GM18519 (cell line): ENCODE measurements at regions not wholly inside any gene's neighbourhood (a gene's known extent, or its start where the extent isn't known, plus 50 kb on each side); places are given as distances from the start of the nearest gene placed in this dataset.
"Not testable (repeated sequence)": the region's sequence is repeated elsewhere in the genome, so short reads cannot be mapped to it uniquely, and the experiment has no call there.

Source experiments
- ATAC-seq: cut with Tn5 transposase; IDR thresholded peaks from one replicate; pipeline ENCODE4 v1.9.1; 2021; ENCODE audit warnings: mild to moderate bottlenecking, moderate library complexity; ENCODE audit not compliant: unreplicated experiment, low FRiP score

DNA sequence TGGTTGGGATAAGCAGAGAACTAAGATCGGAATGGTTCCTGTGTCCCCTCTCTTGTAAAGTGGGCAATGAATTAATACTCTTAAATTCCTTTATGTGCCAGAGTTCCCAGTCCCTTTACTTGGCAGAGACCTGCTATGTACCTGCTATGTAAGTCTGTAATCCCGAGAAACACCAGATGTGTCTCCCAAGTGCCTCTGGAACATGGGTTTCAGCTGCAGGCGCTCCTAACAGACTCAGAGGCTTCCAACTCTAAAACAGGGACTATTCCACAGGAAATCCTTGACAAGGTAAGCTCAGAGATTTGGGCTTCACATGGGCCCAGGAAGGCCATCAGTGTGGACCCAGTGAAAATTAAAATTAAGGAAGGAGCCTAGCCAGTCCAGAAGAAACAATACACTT, 117.7 kb upstream of the PLCL2 start:
- no peak for ATAC-seq

DNA sequence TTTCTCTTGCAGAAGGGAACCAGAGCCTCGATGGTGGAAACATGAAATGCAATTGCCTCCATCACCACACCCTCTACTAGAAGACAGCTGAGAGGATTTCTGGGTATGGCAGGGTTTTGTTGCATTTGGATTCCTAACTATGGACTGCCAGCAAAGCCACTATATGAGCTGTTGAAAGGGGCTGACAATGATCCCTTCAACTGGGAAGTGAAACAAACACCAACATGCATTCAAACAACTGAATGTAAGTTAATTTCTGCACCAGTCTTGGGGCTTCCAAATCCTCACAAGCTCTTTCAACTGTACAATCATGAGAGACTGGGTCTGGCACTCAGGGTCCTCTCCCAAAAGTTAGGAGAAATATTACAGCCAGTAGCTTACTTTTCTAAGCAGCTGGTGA, 116.7 kb upstream of the PLCL2 start:
- no peak for ATAC-seq

DNA sequence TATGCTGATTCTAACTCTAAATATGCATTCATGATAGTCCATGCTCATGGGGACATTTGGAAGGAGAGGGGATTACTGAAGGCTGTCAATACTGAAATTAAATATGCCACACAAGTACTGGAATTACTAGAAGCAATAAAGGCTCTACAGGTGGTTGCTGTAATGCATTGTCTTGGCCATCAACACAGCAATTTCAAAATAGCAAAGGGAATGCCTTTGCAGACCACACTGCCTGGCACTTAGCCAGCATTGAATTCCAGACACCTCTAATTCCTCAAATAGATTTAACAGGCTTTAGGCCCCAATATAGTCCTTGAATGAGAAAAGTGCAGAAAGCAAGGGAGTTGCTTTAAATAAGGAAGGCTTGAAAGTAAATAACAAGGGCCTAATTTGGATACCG, 115.8 kb upstream of the PLCL2 start:
- no peak for ATAC-seq

DNA sequence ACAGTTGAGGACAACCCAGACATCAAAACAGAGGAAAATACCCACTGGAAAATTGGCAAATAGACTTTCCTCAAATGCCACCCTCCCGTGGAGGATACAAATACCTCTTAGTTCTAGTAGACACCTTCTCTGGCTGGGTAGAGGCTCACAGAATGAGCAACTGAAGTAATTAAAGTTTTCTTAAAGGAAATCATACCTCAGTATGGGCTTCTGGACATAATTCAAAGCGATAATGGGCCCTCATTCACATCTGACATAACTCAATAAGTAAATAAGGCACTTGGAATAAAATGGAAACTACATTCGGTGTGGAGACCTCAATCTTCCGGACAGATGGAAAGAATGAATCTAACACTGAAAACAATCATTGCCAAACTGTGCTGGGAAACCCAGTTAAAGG, 115.2 kb upstream of the PLCL2 start:
- no peak for ATAC-seq

DNA sequence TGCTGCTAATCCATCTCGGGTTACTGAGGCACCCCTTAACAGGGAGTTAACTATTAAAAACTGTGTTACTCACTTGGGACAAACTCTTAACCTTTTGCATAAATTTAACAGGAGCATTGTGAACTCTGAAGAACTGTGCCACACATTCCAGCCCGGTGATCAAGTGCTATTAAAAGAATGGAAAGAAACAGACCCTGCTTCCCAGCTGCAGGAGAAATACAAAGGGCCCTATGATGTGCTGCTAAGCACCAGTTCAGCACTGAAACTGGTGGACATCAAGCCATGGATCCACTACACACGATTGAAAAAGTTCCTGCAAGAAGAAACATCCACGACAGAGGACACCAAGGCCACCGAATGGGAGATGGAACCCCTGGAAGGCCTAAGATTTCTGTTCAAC, 114.7 kb upstream of the PLCL2 start:
- ATAC-seq: no peak

DNA sequence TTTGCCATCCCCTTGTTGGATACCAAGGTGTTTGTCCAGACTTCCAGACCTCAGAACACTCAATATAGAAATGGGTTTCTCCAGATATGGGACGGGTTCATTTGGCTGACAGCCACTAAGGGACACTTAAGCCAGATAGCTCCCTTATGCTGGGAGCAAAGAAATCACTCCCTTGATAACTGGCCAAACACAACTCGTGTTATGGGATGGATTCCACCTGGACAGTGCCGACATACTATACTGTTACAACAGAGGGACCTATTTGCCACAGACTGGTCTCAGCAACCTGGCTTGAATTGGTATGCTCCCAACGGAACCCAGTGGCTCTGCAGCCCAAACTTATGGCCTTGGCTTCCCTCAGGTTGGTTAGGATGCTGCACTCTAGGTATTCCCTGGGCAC, 114.0 kb upstream of the PLCL2 start:
- ATAC-seq: no peak

DNA sequence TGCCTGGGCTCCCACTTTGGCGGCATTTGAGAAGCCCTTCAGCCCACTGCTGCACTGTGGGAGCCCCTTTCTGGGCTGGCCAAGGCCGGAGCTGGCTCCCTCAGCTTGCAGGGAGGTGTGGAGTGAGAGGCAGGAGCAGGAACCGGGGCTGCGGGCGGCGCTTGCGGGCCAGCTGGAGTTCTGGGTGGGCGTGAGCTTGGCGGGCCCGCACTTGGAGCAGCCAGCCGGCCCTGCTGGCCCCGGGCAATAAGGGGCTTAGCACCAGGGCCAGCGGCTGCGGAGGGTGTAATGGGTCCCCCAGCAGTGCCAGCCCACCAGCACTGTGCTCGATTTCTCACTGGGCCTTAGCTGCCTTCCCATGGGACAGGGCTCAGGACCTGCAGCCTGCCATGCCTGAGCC, 111.2 kb upstream of the PLCL2 start:
- not testable (repeated sequence) for ATAC-seq

DNA sequence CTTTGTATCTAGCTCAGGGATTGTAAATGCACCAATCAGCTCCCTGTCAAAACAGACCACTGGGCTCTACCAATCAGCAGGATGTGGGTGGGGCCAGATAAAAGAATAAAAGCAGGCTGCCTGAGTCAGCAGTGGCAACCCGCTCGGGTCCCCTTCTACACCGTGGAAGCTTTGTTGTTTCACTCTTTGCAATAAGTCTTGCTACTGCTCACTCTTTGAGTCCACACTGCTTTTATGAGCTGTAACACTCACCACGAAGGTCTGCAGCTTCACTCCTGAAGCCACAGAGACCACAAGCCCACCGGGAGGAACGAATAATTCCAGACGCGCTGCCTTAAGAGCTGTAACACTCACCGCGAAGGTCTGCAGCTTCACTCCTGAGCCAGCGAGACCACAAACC, 110.2 kb upstream of the PLCL2 start:
- not testable (repeated sequence) for ATAC-seq

DNA sequence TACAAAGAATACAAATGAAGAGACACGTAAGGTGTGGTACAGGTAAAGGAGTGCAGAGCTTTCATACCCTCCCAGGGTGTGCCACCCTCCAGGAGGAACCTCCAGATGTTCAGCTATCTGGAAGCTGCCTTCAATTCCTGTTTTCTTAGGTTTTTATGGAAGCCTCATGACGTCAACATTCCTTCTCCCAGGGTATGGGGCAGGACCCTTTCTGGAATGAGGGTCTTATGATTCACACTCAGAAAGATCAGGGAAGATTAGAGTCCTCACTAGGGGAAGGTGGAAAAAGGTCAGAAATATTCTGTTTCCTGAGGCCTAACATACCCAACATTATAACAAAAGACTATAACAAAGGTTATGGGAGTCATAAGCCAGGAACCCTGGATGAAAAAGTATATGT, 99.8 kb upstream of the PLCL2 start:
- no peak for ATAC-seq

DNA sequence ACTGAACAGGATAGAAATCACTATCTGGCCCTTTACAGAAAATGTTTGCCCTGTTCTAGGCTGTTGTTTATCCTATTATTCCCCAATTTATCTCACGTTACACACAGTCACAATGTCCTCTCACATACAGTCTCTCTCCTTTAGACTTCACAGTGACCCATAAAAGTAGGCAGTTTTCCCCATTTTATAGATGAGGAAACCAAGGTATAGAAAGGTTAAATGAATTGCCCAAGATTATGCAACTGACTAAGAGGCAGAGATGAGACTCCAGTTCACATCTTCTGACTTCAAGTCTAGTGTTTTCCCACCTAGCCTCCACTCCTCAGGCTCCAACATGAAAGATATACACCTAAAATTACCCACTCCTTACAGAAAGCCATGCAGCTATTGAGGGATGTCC, 99.3 kb upstream of the PLCL2 start:
- no peak for ATAC-seq

DNA sequence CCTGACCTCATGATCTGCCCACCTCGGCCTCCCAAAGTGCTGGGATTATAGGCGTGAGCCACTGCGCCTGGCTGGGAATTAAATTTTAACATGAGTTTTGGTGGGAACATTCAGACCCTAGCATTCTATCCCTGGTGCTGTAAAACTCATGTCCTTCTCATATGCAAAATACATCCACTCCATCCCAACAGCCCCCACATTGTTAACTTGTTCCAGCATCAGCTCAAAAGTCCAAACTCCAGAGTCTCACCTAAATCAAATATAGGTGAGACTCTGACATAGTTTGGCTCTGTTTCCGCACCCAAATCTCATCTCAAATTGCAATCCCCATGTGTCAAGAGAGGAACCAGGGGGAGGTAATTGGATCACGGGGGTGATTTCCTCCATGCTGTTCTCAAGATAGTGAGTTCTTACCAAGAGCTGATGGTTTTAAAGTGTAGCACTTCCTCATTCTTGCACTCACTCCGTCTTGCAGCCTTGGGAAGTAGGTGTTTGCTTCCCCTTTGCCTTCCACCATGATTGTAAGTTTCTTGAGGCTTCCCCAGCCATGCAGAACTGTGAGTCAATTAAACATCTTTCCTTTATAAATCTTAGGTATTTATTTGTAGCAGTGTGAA, 96.2 kb upstream of the PLCL2 start:
- ATAC-seq: no peak

DNA sequence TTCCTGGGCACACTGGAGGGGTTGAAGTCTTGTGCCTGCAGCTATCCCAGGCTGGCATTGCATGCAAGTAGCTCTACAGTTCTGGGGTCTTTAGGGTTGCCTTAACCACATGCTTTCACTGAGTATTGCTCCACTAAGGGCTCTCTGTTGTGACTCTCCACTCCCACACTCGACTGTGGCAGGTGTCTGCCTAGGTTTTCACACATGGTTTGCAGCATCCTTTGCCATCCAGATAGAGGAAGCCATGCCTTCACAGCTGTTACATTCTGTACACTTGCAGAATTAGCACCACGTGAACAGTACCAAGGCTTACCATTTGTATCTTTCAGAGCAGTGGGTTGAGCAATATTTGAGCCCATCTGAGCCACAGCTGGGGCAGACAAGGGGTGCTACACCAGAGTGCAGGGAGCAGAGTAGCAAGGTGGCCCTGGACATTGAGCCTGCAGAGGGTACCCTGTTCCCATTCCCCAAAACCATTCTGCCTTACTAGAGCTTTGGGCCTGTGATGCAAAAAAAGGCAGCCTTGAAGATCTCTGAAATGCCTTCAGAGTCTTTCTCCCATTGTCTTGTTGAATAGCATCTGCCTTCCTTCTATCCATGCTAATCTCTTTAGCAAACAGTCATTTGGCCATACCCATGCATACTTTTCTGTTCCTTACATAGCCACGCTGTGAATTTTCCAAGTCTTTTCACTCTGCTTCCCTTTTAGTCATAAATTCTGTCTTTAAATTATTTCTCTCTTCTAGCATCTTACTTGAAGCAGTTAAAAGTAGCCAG, 95.2 kb upstream of the PLCL2 start:
- ATAC-seq: no peak

DNA sequence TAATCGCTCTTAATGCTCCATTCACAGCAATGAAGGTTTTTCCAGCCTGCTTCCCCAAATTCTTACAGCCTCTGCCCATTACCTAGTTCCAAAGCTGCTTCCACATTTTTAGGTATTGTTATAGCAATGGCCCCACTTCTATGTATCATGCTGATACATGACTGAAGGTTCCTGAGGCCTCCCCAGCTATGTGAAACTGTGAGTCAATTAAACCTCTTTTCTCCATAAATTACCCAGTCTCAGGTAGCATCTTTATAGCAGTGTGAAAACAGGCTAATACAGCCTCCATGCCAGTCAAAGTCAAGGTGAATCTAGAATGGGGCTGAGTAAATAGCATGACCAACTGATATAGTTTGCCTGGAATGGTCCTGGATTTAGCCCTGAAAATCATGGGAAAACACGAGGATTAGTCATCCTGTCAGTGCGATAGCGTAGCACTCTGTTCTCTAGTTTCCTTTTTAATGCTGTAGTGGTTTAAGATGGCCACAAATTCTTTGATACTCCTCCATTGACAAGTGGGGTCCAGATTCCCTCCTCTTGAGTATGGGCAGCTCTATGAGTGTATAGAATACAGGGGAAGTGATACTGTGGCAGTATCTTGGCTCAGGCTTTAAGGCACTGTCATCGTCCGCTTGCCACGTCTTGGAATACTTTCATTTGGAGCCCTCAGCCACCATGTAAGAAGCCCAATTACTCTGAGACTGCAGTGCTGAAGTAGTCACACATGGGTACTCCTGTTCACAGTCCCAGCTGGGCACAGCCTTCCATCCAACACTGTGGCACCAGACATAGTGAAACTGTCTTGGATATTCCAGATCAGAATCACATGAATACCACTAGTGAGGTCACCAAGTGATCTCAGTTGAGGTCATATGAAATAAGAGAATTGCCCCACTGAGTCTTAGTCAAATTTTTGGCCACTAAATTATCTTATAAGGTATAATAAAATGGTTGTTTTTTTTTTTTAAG, 94.0 kb upstream of the PLCL2 start:
- ATAC-seq: no peak

DNA sequence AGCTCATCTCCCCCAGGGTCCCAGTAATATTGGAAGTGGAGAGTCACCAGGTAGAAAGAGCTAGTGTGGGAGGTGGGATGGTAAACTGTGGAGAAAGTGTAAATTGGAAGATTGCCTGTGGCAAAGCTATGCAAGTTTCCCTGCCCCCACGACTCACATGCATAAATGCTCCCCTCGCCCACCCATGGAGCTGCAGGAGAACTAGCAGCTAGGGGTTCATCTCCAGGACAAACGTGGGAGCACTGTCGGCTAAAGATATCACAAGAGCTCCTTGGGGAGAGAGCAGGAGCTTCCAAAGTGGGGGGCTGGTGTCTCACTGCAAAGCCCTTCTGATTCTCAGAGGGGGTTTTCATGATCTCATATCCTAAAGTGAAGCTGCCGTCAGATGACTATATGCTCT, 91.4 kb upstream of the PLCL2 start:
- no peak for ATAC-seq

DNA sequence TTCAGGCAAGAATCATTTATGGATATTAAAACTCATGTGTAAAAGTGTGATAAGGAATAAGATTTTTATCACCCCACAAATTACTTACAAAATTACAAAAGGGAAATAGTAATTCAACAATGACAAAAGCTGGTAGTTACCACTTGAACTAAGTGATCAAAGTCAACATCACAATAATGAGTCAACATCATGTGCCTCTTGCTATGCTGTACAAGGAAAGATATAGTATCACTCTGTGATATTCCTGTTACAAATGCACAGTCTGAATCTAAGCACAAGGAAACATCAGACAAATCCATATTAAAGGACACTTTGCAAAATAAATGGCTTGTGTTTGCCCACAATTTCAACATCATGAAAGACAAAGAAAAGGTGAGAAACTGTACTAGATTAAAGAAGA, 90.5 kb upstream of the PLCL2 start:
- no peak for ATAC-seq

DNA sequence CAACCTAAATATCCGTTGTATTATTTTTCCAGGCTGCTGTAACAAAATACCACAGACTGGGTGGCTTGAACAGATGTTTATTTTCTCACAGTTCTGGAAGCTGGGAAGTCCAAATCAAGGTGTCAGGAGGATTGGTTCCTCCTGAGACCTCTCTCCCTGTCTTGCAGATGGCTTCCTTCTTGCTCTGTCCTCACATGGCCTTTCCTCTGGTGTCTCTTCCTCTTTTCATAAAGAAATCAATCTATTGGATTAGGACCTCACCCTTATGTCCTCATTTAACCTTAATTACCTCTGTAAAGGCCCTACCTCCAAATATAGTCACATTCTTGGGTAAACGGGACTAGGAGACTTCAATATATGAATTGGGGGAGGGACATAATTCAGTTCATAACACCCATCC, 89.2 kb upstream of the PLCL2 start:
- no peak for ATAC-seq

DNA sequence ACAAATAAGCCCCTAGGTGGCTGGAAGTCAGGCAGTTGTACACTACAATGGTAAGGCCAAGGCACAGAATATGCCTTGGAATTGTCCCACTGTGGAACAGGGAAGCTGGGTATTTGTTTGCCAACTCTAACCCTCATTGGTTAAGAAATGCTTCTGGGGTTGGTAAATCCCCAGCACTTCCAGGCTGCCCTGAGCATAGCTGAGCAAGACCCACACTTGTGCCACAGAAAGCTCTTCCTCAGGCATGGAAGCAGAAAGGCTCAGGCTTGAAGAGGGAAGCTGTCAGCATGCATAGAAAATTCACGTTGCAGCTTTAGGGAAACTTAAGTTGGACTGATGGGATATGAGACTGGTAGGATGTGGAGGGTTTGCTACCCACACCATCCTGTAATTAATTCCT, 86.9 kb upstream of the PLCL2 start:
- ATAC-seq: no peak

DNA sequence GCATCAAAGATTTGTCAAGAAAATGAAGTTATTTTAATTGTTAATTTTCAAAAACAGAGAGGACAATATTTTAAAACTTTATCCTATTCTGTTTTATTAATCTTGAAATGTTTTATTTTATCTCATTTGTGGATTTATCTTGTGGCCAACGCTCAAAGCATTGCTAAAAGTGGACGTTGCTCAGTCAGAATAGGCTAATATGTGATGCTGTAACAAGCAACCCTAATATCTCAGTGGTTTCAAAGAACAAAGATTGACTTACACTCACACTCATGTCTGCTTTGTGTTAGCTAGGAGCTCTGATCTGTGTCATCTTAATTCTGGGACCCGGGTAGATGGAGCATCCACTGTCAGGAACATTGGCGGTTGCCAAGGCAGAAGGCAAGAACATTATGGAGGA, 86.0 kb upstream of the PLCL2 start:
- no peak for ATAC-seq

DNA sequence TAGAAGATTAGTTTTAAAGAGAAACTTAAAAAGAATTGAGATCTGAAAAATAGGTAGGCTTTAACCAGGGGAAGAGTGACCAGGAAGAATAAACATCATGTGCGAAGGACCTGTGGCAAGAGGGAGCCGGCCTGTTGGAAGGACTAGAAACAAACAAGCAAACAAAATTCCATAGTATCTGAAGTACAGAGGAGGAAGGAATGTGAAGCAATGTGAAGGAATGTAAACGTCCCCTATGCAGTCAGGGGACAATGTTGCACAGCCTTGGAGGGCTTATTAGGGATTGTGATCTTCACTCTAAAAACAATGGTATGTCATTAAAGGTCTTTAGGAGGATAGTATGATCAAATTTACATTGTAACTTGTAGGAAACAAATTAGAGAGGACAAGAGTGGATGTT, 84.4 kb upstream of the PLCL2 start:
- ATAC-seq: no peak

DNA sequence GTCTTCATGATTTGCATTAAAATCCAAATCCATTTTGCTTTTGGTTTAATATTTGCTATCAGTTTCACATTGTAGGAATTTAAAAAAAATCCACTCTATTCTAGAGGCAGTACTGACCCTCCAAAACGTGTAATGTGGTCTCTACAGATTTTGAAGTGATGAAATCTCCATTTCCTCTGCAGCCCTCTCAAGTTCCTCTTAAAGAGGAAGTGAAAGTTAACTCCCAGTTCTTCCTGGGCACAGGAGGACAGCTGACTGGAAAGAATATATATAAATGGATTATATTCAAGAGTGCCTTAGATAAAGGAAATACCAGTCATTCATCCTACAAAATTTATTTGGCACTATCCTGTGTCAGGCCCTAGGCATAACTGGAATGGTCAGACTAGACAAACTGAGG, 83.5 kb upstream of the PLCL2 start:
- ATAC-seq: no peak

DNA sequence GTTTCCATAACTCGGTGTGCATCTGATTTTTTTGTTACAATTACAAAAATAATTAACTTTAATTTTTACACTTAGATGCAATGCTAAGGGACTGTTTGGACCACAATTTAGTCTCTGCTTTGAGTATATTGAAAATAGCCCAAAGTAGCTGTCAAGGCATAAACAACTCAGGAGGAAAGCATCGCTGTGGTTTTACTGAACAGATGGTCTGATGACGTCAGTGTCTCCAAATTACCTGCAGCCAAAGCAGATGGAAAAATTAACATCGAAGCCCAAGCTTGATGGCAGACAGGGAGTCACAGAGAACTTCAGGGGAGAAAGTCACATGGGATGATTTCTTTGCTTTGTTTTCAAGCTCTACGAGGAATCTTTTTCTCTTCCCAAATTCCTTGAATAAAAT, 83.1 kb upstream of the PLCL2 start:
- no peak for ATAC-seq
